ENCODE measurements at regions not wholly inside any gene's neighbourhood (a gene's known extent, or its start where the extent isn't known, plus 50 kb on each side); places are given as distances from the start of the nearest gene placed in this dataset.

GRCh38 chr7:84823530-84823929 lies 363.3 kb downstream of the SEMA3D start:
- intact Hi-C loops (cut with DNase I) = no loop called here
- no peak for DNase-seq
- ATAC-seq = no peak

- no peak for DNase-seq
- intact Hi-C loops (cut with DNase I) = no loop called here
Observed at GRCh38 chr7:84822941-84823510, 363.8 kb downstream of the SEMA3D start.

GRCh38 chr7:84821671-84822534 lies 365.0 kb downstream of the SEMA3D start:
- intact Hi-C loops (cut with DNase I) = no loop called here
- DNase-seq = no peak
- no peak for ATAC-seq

More at GRCh38 chr7:84822941-84823510, 363.8 kb downstream of the SEMA3D start:
- ATAC-seq = no peak

- ATAC-seq = no peak
- no peak for DNase-seq
- intact Hi-C loops (cut with DNase I) = no loop called here
Observed at GRCh38 chr7:84820481-84820880, 366.4 kb downstream of the SEMA3D start.

- DNase-seq = no peak
- ATAC-seq = no peak
- intact Hi-C loops (cut with DNase I) = no loop called here
Observed at GRCh38 chr7:84817016-84817415, 369.8 kb downstream of the SEMA3D start.

- no peak for DNase-seq
- intact Hi-C loops (cut with DNase I) = no loop called here
- no peak for ATAC-seq
Observed at GRCh38 chr7:84813376-84813775, 373.5 kb downstream of the SEMA3D start.

- no peak for DNase-seq
- intact Hi-C loops (cut with DNase I) = no loop called here
- ATAC-seq = no peak
Observed at GRCh38 chr7:84812021-84812420, 374.8 kb downstream of the SEMA3D start.

- intact Hi-C loops (cut with DNase I) = no loop called here
- DNase-seq = no peak
- no peak for ATAC-seq
Observed at GRCh38 chr7:84811362-84811761, 375.5 kb downstream of the SEMA3D start.

GRCh38 chr7:84809877-84810276 lies 377.0 kb downstream of the SEMA3D start:
- DNase-seq = no peak
- intact Hi-C loops (cut with DNase I) = no loop called here
- no peak for ATAC-seq

GRCh38 chr7:84803979-84804378 lies 382.9 kb downstream of the SEMA3D start:
- ATAC-seq = no peak
- no peak for DNase-seq
- intact Hi-C loops (cut with DNase I) = no loop called here

- ATAC-seq (no peak), DNase-seq (no peak)
- intact Hi-C loops (cut with DNase I) = no loop called here
Observed at GRCh38 chr7:84801396-84801795, 385.5 kb downstream of the SEMA3D start.

- intact Hi-C loops (cut with DNase I) = no loop called here
Observed at GRCh38 chr7:84800846-84801245, 386.0 kb downstream of the SEMA3D start.

GRCh38 chr7:84799106-84799505 lies 387.8 kb downstream of the SEMA3D start:
- intact Hi-C loops (cut with DNase I) = no loop called here
- ATAC-seq = peak; percentile 44 to 59
- peak; percentile 34 for DNase-seq

More at GRCh38 chr7:84800846-84801245, 386.0 kb downstream of the SEMA3D start:
- DNase-seq = no peak
- ATAC-seq = no peak

- intact Hi-C loops (cut with DNase I) = no loop called here
- no peak for DNase-seq
- no peak for ATAC-seq
Observed at GRCh38 chr7:84792231-84792893, 394.5 kb downstream of the SEMA3D start.

GRCh38 chr7:84790882-84791281 lies 396.0 kb downstream of the SEMA3D start:
- ATAC-seq = no peak
- DNase-seq = no peak
- intact Hi-C loops (cut with DNase I) = no loop called here

GRCh38 chr7:84786073-84786472 lies 400.8 kb downstream of the SEMA3D start:
- DNase-seq = no peak
- intact Hi-C loops (cut with DNase I) = no loop called here
- ATAC-seq = no peak

GRCh38 chr7:84784450-84784849 lies 402.4 kb downstream of the SEMA3D start:
- ATAC-seq (no peak), DNase-seq (no peak)
- intact Hi-C loops (cut with DNase I) = no loop called here

- intact Hi-C loops (cut with DNase I) = no loop called here
- no peak for ATAC-seq
Observed at GRCh38 chr7:84783141-84783778, 403.6 kb downstream of the SEMA3D start.

GRCh38 chr7:84781838-84782237 lies 405.0 kb downstream of the SEMA3D start:
- intact Hi-C loops (cut with DNase I) = no loop called here

More at GRCh38 chr7:84783141-84783778, 403.6 kb downstream of the SEMA3D start:
- no peak for DNase-seq

More at GRCh38 chr7:84781838-84782237, 405.0 kb downstream of the SEMA3D start:
- ATAC-seq = no peak
- DNase-seq = no peak

All from left cardiac atrium (tissue), 4 donors.